B cell (primary cell): ENCODE measurements at regions not wholly inside any gene's neighbourhood (a gene's known extent, or its start where the extent isn't known, plus 50 kb on each side); places are given as distances from the start of the nearest gene placed in this dataset.

ENCODE experiments used
- EZH2 ChIP-seq: IDR thresholded peaks from 2 replicates; pipeline ENCODE4 v1.6.1; 2012; ENCODE audit warnings: borderline replicate concordance, low read depth, mild to moderate bottlenecking, moderate library complexity, low read length; ENCODE audit not compliant: insufficient read depth, poor library complexity, severe bottlenecking
- TF ChIP-seq, protein P1 (sequence below): fragments of 200-600 bp; IDR thresholded peaks from one replicate; pipeline ENCODE4 v1.8.0; 2022; ENCODE audit warnings: antibody characterized with exemption, mild to moderate bottlenecking

DNA sequence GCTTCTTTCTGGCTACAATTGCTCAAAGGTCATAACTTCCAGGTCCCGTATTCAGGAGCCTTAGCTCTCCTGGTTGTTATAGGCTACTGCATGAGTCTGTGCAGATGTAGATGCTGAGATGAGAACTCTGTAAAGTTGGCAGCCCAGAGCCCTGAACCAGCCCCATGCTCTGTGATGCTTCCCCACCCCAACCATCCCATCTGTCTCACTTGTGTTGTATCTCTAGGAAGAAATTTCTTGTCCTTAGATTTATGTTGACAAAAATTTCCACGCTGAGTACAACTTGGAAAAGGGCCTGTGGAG, 61.2 kb upstream of the EEPD1 start:
- TF ChIP-seq, protein P1, sequence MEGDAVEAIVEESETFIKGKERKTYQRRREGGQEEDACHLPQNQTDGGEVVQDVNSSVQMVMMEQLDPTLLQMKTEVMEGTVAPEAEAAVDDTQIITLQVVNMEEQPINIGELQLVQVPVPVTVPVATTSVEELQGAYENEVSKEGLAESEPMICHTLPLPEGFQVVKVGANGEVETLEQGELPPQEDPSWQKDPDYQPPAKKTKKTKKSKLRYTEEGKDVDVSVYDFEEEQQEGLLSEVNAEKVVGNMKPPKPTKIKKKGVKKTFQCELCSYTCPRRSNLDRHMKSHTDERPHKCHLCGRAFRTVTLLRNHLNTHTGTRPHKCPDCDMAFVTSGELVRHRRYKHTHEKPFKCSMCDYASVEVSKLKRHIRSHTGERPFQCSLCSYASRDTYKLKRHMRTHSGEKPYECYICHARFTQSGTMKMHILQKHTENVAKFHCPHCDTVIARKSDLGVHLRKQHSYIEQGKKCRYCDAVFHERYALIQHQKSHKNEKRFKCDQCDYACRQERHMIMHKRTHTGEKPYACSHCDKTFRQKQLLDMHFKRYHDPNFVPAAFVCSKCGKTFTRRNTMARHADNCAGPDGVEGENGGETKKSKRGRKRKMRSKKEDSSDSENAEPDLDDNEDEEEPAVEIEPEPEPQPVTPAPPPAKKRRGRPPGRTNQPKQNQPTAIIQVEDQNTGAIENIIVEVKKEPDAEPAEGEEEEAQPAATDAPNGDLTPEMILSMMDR: no peak
- no peak for TF ChIP-seq EZH2
